C4-2B (cell line): ENCODE measurements at regions not wholly inside any gene's neighbourhood (a gene's known extent, or its start where the extent isn't known, plus 50 kb on each side); places are given as distances from the start of the nearest gene placed in this dataset.
"Not testable (repeated sequence)": the region's sequence is repeated elsewhere in the genome, so short reads cannot be mapped to it uniquely, and the experiment has no call there.

ENCODE experiments used
- H3K27ac ChIP-seq: fragments of 450-650 bp; 2 replicates; pipeline ENCODE4 v1.5.1; 2017
- CTCF ChIP-seq: fragments of 450-650 bp; conservative IDR thresholded peaks from 2 replicates; pipeline ENCODE4 v1.5.1; 2017; ENCODE audit warnings: mild to moderate bottlenecking
- ZFX ChIP-seq: fragments of 450-650 bp; IDR thresholded peaks from 2 replicates; pipeline ENCODE4 v1.6.1; 2017

GRCh38 chr5:143921525-143922311 lies 109.8 kb downstream of the HMHB1 start:
- no peak overlapping the region for H3K27ac ChIP-seq
- no peak for TF ChIP-seq ZFX
- no peak for TF ChIP-seq CTCF

GRCh38 chr5:143922718-143923117 lies 110.8 kb downstream of the HMHB1 start:
- TF ChIP-seq CTCF (no peak), ZFX (no peak)
- H3K27ac ChIP-seq = no peak overlapping the region

- H3K27ac ChIP-seq = no peak overlapping the region
- no peak for TF ChIP-seq ZFX
- TF ChIP-seq CTCF = no peak
Observed at GRCh38 chr5:143923634-143924266, 111.8 kb downstream of the HMHB1 start.

GRCh38 chr5:143924311-143924978 lies 112.5 kb downstream of the HMHB1 start:
- no peak overlapping the region for H3K27ac ChIP-seq
- no peak for TF ChIP-seq ZFX
- TF ChIP-seq CTCF = no peak

- not testable (repeated sequence) for H3K27ac ChIP-seq
Observed at GRCh38 chr5:143924979-143925325, 113.0 kb downstream of the HMHB1 start.

- H3K27ac ChIP-seq = no peak overlapping the region
- TF ChIP-seq ZFX = no peak
- TF ChIP-seq CTCF = no peak
Observed at GRCh38 chr5:143929486-143929885, 117.5 kb downstream of the HMHB1 start.

GRCh38 chr5:143930561-143930960 lies 118.6 kb downstream of the HMHB1 start:
- H3K27ac ChIP-seq = no peak overlapping the region
- TF ChIP-seq CTCF = no peak
- TF ChIP-seq ZFX = no peak
